ENCODE measurements at regions not wholly inside any gene's neighbourhood (a gene's known extent, or its start where the extent isn't known, plus 50 kb on each side); places are given as distances from the start of the nearest gene placed in this dataset.
"Not testable (repeated sequence)": the region's sequence is repeated elsewhere in the genome, so short reads cannot be mapped to it uniquely, and the experiment has no call there.

DNA sequence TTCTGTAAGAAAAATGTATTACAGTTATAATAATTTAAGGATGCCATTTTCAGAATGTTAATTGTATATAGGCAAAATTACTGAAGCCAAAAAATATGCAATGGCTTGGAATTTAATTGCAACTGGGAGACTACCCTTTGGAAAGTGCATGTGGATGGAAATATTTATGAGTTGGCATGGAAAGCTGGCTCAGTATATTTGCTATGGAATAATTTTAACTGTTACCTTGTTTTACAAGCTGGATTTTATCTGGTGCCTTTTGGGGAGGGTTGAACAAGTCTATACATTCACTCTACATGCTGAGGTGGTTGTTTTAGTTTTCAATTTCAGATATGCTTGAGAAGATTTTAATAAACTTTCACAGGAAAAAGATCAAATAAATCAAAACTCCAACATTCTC, 80.9 kb upstream of the ABCB5 start:
- TF ChIP-seq, protein P1, sequence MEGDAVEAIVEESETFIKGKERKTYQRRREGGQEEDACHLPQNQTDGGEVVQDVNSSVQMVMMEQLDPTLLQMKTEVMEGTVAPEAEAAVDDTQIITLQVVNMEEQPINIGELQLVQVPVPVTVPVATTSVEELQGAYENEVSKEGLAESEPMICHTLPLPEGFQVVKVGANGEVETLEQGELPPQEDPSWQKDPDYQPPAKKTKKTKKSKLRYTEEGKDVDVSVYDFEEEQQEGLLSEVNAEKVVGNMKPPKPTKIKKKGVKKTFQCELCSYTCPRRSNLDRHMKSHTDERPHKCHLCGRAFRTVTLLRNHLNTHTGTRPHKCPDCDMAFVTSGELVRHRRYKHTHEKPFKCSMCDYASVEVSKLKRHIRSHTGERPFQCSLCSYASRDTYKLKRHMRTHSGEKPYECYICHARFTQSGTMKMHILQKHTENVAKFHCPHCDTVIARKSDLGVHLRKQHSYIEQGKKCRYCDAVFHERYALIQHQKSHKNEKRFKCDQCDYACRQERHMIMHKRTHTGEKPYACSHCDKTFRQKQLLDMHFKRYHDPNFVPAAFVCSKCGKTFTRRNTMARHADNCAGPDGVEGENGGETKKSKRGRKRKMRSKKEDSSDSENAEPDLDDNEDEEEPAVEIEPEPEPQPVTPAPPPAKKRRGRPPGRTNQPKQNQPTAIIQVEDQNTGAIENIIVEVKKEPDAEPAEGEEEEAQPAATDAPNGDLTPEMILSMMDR (IDR thresholded peaks at IDR 0.05; ENCODE audit: low read depth, low read length, missing control alignments), result no peak
- H3K4me3 ChIP-seq (replicated peaks; ENCODE audit: low read depth, low read length), result no peak overlapping the region
- no peak for DNase-seq (ENCODE audit: extremely low read depth, low read depth)

DNA sequence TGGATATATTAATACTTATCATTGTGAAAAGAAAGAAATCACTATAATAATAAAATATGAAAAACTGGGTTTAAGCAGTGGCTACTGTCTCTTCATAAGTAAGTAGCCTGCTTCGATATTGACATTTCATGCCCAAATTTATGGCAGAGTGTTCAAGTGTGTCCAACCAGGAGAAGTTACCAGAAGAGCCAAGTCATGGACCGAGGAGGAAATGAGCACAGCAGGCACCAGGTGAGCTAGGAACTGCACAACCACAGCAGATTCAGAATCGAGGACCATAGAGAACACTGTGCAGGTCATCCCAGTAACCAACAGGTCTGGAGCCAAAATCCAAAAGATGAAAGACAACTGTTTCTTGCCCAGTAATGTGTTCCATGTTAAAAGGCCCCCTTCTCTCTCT, 79.9 kb upstream of the ABCB5 start:
- no peak for DNase-seq (ENCODE audit: extremely low read depth, low read depth)
- TF ChIP-seq, protein P1 (IDR thresholded peaks at IDR 0.05; ENCODE audit: low read depth, low read length, missing control alignments), result no peak
- no peak overlapping the region for H3K4me3 ChIP-seq (replicated peaks; ENCODE audit: low read depth, low read length)

DNA sequence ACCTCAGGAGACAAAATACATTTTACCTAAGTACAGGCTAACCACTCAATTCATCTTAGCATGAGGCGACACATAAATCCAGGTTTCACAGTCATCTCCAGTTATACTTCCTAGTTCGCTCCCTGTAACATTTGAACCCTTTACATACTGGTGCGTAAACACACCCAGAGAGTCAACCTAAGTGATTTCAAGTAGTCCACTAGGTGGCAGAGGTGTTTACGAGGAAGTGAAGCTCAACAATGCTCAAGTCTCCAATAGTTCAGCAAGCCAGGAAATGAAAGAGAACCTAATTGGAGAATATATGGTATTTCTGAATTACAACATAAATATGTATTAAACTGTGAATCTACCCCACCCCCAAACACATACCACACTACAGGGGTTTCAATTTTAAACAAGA, 76.3 kb upstream of the ABCB5 start:
- DNase-seq (ENCODE audit: extremely low read depth, low read depth), result no peak
- H3K4me3 ChIP-seq (replicated peaks; ENCODE audit: low read depth, low read length), result no peak overlapping the region
- TF ChIP-seq, protein P1 (IDR thresholded peaks at IDR 0.05; ENCODE audit: low read depth, low read length, missing control alignments), result peak; percentile 17

DNA sequence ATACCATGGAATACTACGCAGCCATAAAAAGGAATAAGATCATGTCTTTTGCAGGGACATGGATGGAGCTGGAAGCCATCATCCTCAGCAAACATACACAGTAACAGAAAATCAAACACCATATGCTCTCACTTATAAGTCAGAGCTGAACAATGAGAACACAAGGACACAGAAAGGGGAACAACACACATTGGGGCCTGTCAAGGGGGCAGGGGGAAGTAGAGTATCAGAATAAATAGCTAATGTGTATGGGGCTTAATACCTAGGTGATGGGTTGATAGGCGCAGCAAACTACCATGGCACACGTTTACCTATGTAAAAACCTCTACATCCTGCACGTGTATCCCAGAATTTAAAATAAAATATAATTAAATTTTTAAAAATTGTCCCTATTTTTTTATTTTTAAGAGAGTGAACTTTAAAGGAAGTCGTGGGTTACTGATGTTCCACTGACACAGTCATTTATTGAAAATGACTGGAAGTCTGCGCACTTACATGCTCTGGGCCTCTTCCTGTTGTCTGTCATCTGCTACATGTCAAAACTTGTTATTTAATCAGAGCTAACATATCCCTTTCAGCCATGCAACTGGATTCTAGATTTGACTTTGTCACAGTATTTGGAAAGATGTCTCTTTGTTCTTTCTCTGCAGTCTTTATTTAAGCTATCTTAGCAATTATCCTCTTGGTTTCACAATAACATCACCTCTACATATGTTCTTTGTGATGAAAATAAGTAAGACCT, 73.7 kb upstream of the ABCB5 start:
- no peak overlapping the region for H3K4me3 ChIP-seq (replicated peaks; ENCODE audit: low read depth, low read length)
- TF ChIP-seq, protein P1 (IDR thresholded peaks at IDR 0.05; ENCODE audit: low read depth, low read length, missing control alignments), result no peak
- no peak for DNase-seq (ENCODE audit: extremely low read depth, low read depth)

DNA sequence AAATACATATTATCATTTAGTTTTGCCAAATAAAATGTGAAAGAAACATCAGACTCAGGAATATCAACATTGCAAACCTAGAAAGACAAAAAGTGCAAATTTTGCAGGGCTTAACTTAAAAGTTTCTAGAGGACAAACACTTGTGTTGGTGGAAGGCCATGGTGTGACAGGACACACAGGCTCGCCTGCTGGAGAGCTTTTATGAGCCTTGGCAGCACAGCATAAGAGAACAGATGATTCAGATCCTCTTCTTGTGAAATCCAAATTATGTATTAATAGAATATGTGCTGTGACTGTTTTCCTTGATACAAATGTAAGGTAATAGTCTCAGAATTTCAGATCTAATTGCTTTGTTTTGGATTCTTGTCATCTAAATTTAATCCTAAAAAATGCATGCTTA, 72.9 kb upstream of the ABCB5 start:
- H3K4me3 ChIP-seq (replicated peaks; ENCODE audit: low read depth, low read length), result no peak overlapping the region
- TF ChIP-seq, protein P1 (IDR thresholded peaks at IDR 0.05; ENCODE audit: low read depth, low read length, missing control alignments), result no peak
- DNase-seq (ENCODE audit: extremely low read depth, low read depth), result no peak

DNA sequence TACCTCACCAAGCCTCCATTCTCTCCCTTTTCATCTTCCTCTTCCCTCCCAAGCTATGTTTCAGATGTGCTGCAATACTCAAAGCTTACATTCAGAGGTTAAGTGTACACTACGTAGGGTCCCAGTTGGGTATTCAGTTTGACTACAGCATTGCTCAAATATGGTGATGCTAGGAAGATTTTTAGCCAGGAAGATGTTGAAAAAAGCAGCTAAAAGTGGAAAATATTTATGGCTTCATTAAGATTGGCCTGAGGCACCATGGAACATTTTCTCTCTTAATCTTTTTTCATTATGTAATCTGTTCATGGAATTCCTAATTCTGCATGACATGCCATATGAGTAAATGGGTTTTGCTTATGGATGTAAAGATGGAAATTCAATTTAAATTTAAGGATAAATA, 72.0 kb upstream of the ABCB5 start:
- TF ChIP-seq, protein P1 (IDR thresholded peaks at IDR 0.05; ENCODE audit: low read depth, low read length, missing control alignments), result no peak
- H3K4me3 ChIP-seq (replicated peaks; ENCODE audit: low read depth, low read length), result no peak overlapping the region
- no peak for DNase-seq (ENCODE audit: extremely low read depth, low read depth)

DNA sequence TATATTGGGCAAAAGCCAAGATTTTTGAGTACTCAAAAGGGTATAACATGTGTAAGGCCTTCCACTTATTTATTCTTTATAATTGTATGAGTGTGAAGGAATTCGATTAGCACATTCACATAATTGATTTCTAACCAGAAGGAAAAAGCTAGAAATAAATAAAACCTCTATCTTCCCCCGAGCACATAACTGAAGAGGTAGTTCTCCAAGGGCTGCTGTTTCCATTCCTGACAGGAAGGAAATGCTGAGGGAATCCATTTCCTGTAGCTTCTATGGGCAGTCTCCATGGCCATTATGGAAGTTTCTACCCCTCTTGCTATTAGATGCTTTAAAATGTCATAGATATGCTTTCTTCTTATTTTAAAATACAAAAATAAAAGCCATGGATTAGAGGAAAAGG, 70.5 kb upstream of the ABCB5 start:
- TF ChIP-seq, protein P1 (IDR thresholded peaks at IDR 0.05; ENCODE audit: low read depth, low read length, missing control alignments), result no peak
- DNase-seq (ENCODE audit: extremely low read depth, low read depth), result no peak

DNA sequence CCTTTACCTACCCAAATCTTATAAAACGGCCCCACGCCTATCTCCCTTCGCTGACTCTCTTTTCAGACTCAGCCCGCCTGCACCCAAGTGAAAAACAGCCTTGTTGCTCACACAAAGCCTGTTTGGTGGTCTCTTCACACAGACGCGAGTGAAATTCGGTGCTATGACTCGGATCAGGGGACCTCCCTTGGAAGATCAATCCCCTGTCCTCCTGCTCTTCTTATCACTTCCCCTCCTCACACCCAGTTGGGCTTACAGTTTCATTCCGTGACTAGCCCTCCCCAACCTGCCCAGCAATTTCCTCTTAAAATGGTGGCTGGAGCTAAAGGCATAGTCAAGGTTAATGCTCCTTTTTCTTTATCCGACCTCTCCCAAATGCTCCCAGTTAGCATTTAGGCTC, 68.5 kb upstream of the ABCB5 start:
- not testable (repeated sequence) for H3K4me3 ChIP-seq (replicated peaks; ENCODE audit: low read depth, low read length); DNase-seq (ENCODE audit: extremely low read depth, low read depth)

More for the DNA sequence above, 70.5 kb upstream of the ABCB5 start:
- H3K4me3 ChIP-seq (replicated peaks; ENCODE audit: low read depth, low read length), result no peak overlapping the region
